Skeletal muscle tissue (tissue), 3 donors: ENCODE measurements at regions not wholly inside any gene's neighbourhood (a gene's known extent, or its start where the extent isn't known, plus 50 kb on each side); places are given as distances from the start of the nearest gene placed in this dataset.
"Not testable (repeated sequence)": the region's sequence is repeated elsewhere in the genome, so short reads cannot be mapped to it uniquely, and the experiment has no call there.

Experiments used
- H3K27ac ChIP-seq: one replicate; pipeline ENCODE4 v1.7.0; 2013; ENCODE audit warnings: mild to moderate bottlenecking, low read depth, low read length, inconsistent platforms
- H3K27me3 ChIP-seq, 3 donors: one replicate each; pipeline ENCODE4 v1.7.0; 2013; ENCODE audit warnings: low read length in 3 of 3; ENCODE audit not compliant: control insufficient read depth in 3 of 3, insufficient read depth in 3 of 3
- H3K36me3 ChIP-seq, 3 donors: one replicate each; pipeline ENCODE4 v1.7.0; 2013; ENCODE audit warnings: low read length in 3 of 3; ENCODE audit not compliant: control insufficient read depth in 3 of 3, insufficient read depth in 3 of 3
- H3K4me1 ChIP-seq, 3 donors: one replicate each; pipeline ENCODE4 v1.7.0; 2013; ENCODE audit warnings: low read length in 3 of 3, mild to moderate bottlenecking in 3 of 3; ENCODE audit not compliant: control insufficient read depth in 3 of 3, insufficient read depth in 3 of 3
- H3K4me3 ChIP-seq, 3 donors: one replicate each; pipeline ENCODE4 v1.7.0; 2013; ENCODE audit warnings: low read length in 3 of 3
- H3K9ac ChIP-seq, 3 donors: one replicate each; pipeline ENCODE4 v1.7.0; 2013; ENCODE audit warnings: low read length in 3 of 3, mild to moderate bottlenecking in 3 of 3, moderate library complexity in 2 of 3, low read depth in 1 of 3
- H3K9me3 ChIP-seq, 3 donors: one replicate each; pipeline ENCODE4 v1.7.0; 2013; ENCODE audit warnings: low read length in 3 of 3; ENCODE audit not compliant: control insufficient read depth in 3 of 3
- donor health status: Osteomylitis.

- not testable (repeated sequence) for H3K27me3 ChIP-seq, H3K27ac ChIP-seq, H3K9me3 ChIP-seq, H3K4me3 ChIP-seq, H3K4me1 ChIP-seq, H3K9ac ChIP-seq, H3K36me3 ChIP-seq
Observed at GRCh38 chr3:170804634-170805033, 65.4 kb downstream of the RPL22L1 start.

GRCh38 chr3:170804078-170804477 lies 65.9 kb downstream of the RPL22L1 start:
- Histone ChIP-seq H3K4me1 (no peaks in the 10 kb centered on the region), H3K27ac (no peak overlapping the region), H3K9me3 (no peaks in the 10 kb centered on the region), H3K4me3 (no peak overlapping the region), H3K9ac (no peak overlapping the region), H3K27me3 (no peaks in the 10 kb centered on the region), H3K36me3 (no peaks in the 10 kb centered on the region)

- Histone ChIP-seq H3K9ac (no peak overlapping the region), H3K4me3 (no peak overlapping the region), H3K27me3 (no peaks in the 10 kb centered on the region), H3K4me1 (no peaks in the 10 kb centered on the region), H3K27ac (no peak overlapping the region), H3K36me3 (no peaks in the 10 kb centered on the region), H3K9me3 (peaks cover 0 to 2% (median 0%) of the 10 kb centered on the region in 3 donors)
Observed at GRCh38 chr3:170802164-170803151, 67.5 kb downstream of the RPL22L1 start.

DNA sequence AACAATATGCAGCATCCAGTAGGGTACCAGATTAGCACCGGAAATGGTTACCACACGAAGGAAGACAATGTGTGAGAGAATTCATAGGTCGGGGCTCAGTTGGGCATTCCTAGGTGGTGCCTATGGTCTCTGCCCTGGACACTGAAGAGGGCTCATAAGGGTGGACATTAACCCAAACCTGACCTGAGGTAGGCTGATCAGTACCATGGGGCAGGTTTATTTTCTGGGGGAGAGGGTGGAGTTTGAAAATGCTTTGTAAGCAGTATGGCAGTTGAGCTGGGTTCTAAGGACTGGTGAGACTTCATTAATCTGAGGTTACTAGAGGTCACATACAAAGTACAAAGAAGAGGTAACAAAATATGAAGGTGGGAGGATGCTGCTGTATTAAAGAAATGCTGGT lies 68.4 kb downstream of the RPL22L1 start:
- Histone ChIP-seq H3K9me3 (peaks cover 0 to 3% (median 0%) of the 10 kb centered on the region in 3 donors), H3K27ac (no peak overlapping the region), H3K4me1 (no peaks in the 10 kb centered on the region), H3K36me3 (no peaks in the 10 kb centered on the region), H3K9ac (no peak overlapping the region), H3K27me3 (no peaks in the 10 kb centered on the region), H3K4me3 (no peak overlapping the region)

GRCh38 chr3:170800275-170800674 lies 69.7 kb downstream of the RPL22L1 start:
- H3K36me3 ChIP-seq, H3K27me3 ChIP-seq, H3K9me3 ChIP-seq, H3K9ac ChIP-seq, H3K27ac ChIP-seq, H3K4me1 ChIP-seq, H3K4me3 ChIP-seq: not testable (repeated sequence)

DNA sequence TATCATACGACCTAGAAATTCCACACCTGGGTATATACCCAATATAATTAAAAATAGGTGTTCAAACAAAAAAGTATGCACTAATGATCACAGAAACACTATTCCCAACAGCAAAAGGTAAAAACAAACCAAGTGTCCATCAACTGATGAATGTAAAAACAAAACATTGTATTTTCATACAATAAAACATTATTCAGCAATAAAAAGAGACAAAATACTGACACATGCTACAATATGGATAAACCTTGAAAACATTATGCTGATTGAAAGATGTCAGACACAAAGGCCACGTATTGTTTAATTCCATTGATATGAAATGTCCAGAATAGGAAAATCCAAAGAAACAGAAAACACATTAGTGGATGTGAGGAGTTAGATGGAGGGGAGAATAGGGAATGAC lies 71.0 kb downstream of the RPL22L1 start:
- no peak overlapping the region for H3K4me3 ChIP-seq
- no peak overlapping the region for H3K27ac ChIP-seq
- H3K4me1 ChIP-seq: no peaks in the 10 kb centered on the region
- H3K9ac ChIP-seq: no peak overlapping the region
- H3K36me3 ChIP-seq: no peaks in the 10 kb centered on the region
- H3K9me3 ChIP-seq: peaks cover 0 to 3% (median 0%) of the 10 kb centered on the region in 3 donors
- no peaks in the 10 kb centered on the region for H3K27me3 ChIP-seq

GRCh38 chr3:170797685-170798084 lies 72.3 kb downstream of the RPL22L1 start:
- Histone ChIP-seq H3K4me3 (no peak overlapping the region), H3K27ac (no peak overlapping the region), H3K9ac (no peak overlapping the region), H3K27me3 (no peaks in the 10 kb centered on the region), H3K4me1 (no peaks in the 10 kb centered on the region), H3K36me3 (no peaks in the 10 kb centered on the region), H3K9me3 (peaks cover 0 to 3% (median 0%) of the 10 kb centered on the region in 3 donors)

DNA sequence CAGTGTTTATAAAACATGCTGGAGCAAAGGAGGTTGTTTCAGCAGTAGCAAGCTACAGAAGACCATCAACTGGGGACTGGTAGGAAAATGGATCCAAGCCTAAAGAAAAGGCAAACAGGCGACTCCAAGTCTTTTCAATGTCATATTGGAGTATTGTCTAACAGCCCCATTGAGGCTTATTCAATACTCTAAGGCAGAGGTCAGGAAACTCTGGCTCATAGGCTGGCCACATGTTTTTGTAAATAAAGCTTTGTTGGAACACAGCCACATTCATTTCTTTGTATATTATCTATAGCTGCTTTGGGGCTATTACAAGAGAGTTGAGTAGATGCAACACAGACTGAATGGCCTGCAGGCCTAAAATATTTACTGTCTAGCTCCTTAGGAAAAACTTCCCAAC lies 77.5 kb downstream of the RPL22L1 start:
- no peaks in the 10 kb centered on the region for H3K36me3 ChIP-seq
- no peak overlapping the region for H3K4me3 ChIP-seq
- no peak overlapping the region for H3K27ac ChIP-seq

GRCh38 chr3:170790647-170791046 lies 79.3 kb downstream of the RPL22L1 start:
- H3K4me1 ChIP-seq: no peaks in the 10 kb centered on the region
- H3K27ac ChIP-seq: no peak overlapping the region
- H3K4me3 ChIP-seq: no peak overlapping the region
- no peak overlapping the region for H3K9ac ChIP-seq
- H3K27me3 ChIP-seq: no peaks in the 10 kb centered on the region
- no peaks in the 10 kb centered on the region for H3K36me3 ChIP-seq
- no peaks in the 10 kb centered on the region for H3K9me3 ChIP-seq

More for the DNA sequence above, 77.5 kb downstream of the RPL22L1 start:
- Histone ChIP-seq H3K9ac (no peak overlapping the region), H3K4me1 (no peaks in the 10 kb centered on the region), H3K27me3 (no peaks in the 10 kb centered on the region), H3K9me3 (peaks cover 0 to 2% (median 0%) of the 10 kb centered on the region in 3 donors)

DNA sequence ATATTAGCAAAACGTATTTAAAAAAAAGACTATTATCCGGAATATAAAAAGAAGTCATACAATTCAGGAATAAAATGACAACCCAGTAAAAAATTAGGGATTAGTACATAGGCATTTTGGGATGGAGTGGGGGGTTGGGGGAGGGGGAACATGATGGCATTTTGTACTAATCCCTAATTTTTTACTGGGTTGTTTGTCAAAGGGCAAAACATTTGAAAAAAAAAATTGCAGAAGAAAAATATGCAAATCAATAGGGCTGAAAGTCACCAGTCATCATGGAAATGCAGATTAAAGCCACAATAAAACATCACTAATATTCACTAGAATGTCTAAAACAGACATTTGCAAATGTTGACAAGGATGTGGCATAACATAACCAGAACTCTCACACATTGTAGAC lies 82.5 kb downstream of the RPL22L1 start:
- Histone ChIP-seq H3K4me1 (no peaks in the 10 kb centered on the region), H3K27me3 (no peaks in the 10 kb centered on the region), H3K36me3 (no peaks in the 10 kb centered on the region), H3K4me3 (no peak overlapping the region), H3K9me3 (no peaks in the 10 kb centered on the region), H3K27ac (no peak overlapping the region), H3K9ac (no peak overlapping the region)
